Glutamatergic neuron (in vitro differentiated cells): ENCODE measurements at regions not wholly inside any gene's neighbourhood (a gene's known extent, or its start where the extent isn't known, plus 50 kb on each side); places are given as distances from the start of the nearest gene placed in this dataset.

Experiments
- DNase-seq: peaks from one replicate; pipeline ENCODE4 v3.0.0; 2022
- H3K27ac Mint-ChIP-seq: one replicate; pipeline ENCODE4 v1.8.0; 2020; ENCODE audit warnings: mild to moderate bottlenecking, mixed read lengths, inconsistent platforms; ENCODE audit not compliant: unreplicated experiment
- H3K27me3 Mint-ChIP-seq: one replicate; pipeline ENCODE4 v1.8.0; 2020; ENCODE audit warnings: mild to moderate bottlenecking, moderate library complexity, mixed read lengths, inconsistent platforms; ENCODE audit not compliant: unreplicated experiment
- H3K36me3 Mint-ChIP-seq: one replicate; pipeline ENCODE4 v1.8.0; 2020; ENCODE audit warnings: mild to moderate bottlenecking, mixed read lengths, inconsistent platforms; ENCODE audit not compliant: unreplicated experiment
- H3K4me1 Mint-ChIP-seq: one replicate; pipeline ENCODE4 v1.8.0; 2020; ENCODE audit warnings: mild to moderate bottlenecking, low read depth, mixed read lengths, inconsistent platforms; ENCODE audit not compliant: unreplicated experiment
- H3K4me3 Mint-ChIP-seq: one replicate; pipeline ENCODE4 v1.8.0; 2020; ENCODE audit warnings: mild to moderate bottlenecking, mixed read lengths, inconsistent platforms; ENCODE audit not compliant: unreplicated experiment
- H3K9me3 Mint-ChIP-seq: one replicate; pipeline ENCODE4 v1.8.0; 2020; ENCODE audit warnings: mild to moderate bottlenecking, moderate library complexity, mixed read lengths, inconsistent platforms; ENCODE audit not compliant: unreplicated experiment
- CTCF ChIP-seq: fragments of 200-600 bp; sonication (generic); IDR thresholded peaks from one replicate; pipeline ENCODE4 v1.5.0; 2021; ENCODE audit not compliant: partially characterized antibody, unreplicated experiment

GRCh38 chr6:86728976-86729375 is 208.4 kb upstream of the HTR1E start:
- no peak for DNase-seq
- Mint-ChIP-seq H3K27ac (no peak overlapping the region), H3K36me3 (no peaks in the 10 kb centered on the region), H3K4me1 (no peaks in the 10 kb centered on the region), H3K27me3 (peaks cover 1% of the 10 kb centered on the region), H3K9me3 (no peaks in the 10 kb centered on the region), H3K4me3 (no peak overlapping the region)
- TF ChIP-seq CTCF: no peak

- Mint-ChIP-seq H3K9me3 (no peaks in the 10 kb centered on the region), H3K27ac (no peak overlapping the region), H3K27me3 (no peaks in the 10 kb centered on the region), H3K4me1 (no peaks in the 10 kb centered on the region), H3K36me3 (no peaks in the 10 kb centered on the region), H3K4me3 (no peak overlapping the region)
- DNase-seq: no peak
- TF ChIP-seq CTCF: no peak
Measured at GRCh38 chr6:86724695-86725094, 212.6 kb upstream of the HTR1E start.

- Mint-ChIP-seq H3K9me3 (no peaks in the 10 kb centered on the region), H3K36me3 (no peaks in the 10 kb centered on the region), H3K27ac (no peak overlapping the region), H3K4me1 (no peaks in the 10 kb centered on the region), H3K27me3 (peaks cover 2% of the 10 kb centered on the region), H3K4me3 (no peak overlapping the region)
- TF ChIP-seq CTCF: no peak
- no peak for DNase-seq
Measured at GRCh38 chr6:86723729-86724128, 213.6 kb upstream of the HTR1E start.

DNA sequence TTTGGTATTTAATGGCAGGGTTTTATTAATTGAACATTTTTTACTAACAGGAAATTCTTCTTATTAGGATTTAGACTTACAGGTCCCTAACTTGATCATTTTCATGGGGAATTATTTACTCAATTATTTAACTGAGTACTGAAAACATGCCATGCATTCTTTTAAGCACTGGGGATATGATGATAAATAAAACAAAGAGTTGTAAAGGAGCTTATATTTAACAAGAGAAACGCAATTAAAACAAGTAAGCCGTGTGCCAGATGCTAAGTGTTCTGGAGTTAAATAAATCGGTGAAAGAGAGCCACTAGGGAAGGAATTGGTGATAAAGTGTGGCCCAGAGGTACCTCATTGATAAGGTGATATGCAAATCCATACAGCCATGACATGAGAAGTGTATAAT is 214.2 kb upstream of the HTR1E start:
- no peaks in the 10 kb centered on the region for H3K9me3 Mint-ChIP-seq
- no peak overlapping the region for H3K4me3 Mint-ChIP-seq
- H3K27ac Mint-ChIP-seq: no peak overlapping the region
- peaks cover 2% of the 10 kb centered on the region for H3K27me3 Mint-ChIP-seq
- no peak for DNase-seq
- H3K36me3 Mint-ChIP-seq: no peaks in the 10 kb centered on the region
- TF ChIP-seq CTCF: no peak
- H3K4me1 Mint-ChIP-seq: no peaks in the 10 kb centered on the region

DNA sequence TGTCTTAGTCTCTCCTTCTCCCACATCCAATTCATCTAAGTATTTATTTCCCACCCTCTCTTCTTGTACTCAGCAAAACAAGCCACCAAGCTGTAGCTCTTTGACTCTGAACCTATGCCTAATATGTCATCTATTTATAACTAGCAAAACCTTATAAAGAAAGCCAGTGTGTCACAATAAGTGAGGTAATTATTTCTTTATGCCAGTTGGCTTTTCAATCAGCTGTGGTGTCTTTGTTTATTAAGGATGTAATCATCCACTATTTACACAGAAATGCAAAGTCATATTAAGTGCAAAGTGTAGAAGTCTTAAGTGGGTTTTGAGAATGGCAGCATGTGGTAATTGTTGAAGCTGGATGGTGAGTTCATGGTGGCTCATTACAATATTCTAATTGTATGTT is 215.2 kb upstream of the HTR1E start:
- Mint-ChIP-seq H3K27ac (no peak overlapping the region), H3K36me3 (no peaks in the 10 kb centered on the region), H3K4me3 (no peak overlapping the region), H3K4me1 (no peaks in the 10 kb centered on the region), H3K27me3 (peaks cover 2% of the 10 kb centered on the region), H3K9me3 (no peaks in the 10 kb centered on the region)
- DNase-seq: no peak
- TF ChIP-seq CTCF: no peak
